AG04449 (cell line): ENCODE measurements at regions not wholly inside any gene's neighbourhood (a gene's known extent, or its start where the extent isn't known, plus 50 kb on each side); places are given as distances from the start of the nearest gene placed in this dataset.

Experiments used
- CTCF ChIA-PET: fragments of 350-600 bp; formaldehyde crosslinking; extraction: SDS; loops from one replicate; lab custom pipeline; 2021; ENCODE audit warnings: antibody characterized with exemption; lab: Yijun Ruan, JAX
- POLR2A ChIA-PET: fragments of 400-600, 350-600 bp; formaldehyde crosslinking; extraction: SDS; loops from one replicate; lab custom pipeline; 2020; ENCODE audit warnings: antibody characterized with exemption, inconsistent platforms; lab: Yijun Ruan, JAX
- DNase-seq: peaks from one replicate; pipeline ENCODE4 v3.0.0-alpha.2; 2010; ENCODE audit warnings: low read depth, low spot score
- H3K4me3 ChIP-seq: 2 replicates; pipeline ENCODE4 v1.5.1; 2011; ENCODE audit warnings: low read depth, mild to moderate bottlenecking, control low read depth, low read length
- CTCF ChIP-seq: IDR thresholded peaks from one replicate; pipeline ENCODE4 v1.5.1; 2011; ENCODE audit warnings: mild to moderate bottlenecking, moderate library complexity, low read length, control low read depth, inconsistent platforms; ENCODE audit not compliant: insufficient read depth; ENCODE audit errors: missing control alignments

GRCh38 chr13:110773480-110773879 is 60.0 kb downstream of the ING1 start:
- DNase-seq, result no peak
- CTCF ChIA-PET, result no interaction called here
- no peak for TF ChIP-seq CTCF
- POLR2A ChIA-PET, result no interaction called here
- no peak overlapping the region for H3K4me3 ChIP-seq

GRCh38 chr13:110774051-110774450 is 60.6 kb downstream of the ING1 start:
- ChIA-PET POLR2A (no interaction called here), CTCF (no interaction called here)
- no peak overlapping the region for H3K4me3 ChIP-seq
- no peak for TF ChIP-seq CTCF
- DNase-seq, result no peak

DNA sequence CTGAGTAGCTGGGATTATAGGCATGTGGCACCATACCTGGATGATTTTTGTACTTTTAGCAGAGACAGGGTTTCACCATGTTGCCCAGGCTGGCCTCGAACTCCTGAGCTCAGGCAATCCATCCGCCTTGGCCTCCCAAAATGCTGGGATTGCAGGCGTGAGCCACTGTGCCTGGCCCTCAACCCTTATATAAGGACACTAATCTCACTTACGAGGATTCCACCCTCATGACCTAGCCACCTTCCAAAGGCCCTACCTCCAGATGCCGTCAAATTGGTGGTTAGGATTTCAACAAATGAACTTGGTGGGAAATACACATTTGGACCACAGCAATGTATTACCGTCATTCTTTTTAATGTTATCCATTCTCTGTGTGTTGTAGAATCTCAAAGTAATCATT is 61.0 kb downstream of the ING1 start:
- CTCF ChIA-PET, result no interaction called here
- no peak for TF ChIP-seq CTCF
- no peak overlapping the region for H3K4me3 ChIP-seq
- DNase-seq, result no peak
- POLR2A ChIA-PET, result no interaction called here

DNA sequence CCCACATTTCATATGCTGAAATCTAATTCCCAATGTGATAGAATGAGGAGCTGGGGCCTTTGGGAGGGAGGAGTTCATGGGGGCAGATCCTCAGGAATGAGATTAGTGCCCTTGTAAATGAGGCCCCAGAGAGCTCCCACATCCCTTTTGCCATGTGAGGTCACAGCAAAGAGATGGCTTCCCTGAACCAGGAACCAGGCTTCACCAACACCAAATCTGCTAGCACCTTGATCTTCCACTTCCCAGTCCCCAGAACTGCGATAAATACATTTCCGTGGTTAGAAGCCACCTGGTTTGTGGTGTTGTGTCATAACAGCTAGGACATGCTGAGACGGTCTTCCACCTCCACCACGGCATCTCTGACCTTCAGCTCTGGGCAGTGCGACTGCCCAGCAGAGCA is 62.1 kb downstream of the ING1 start:
- no peak for TF ChIP-seq CTCF
- DNase-seq, result no peak
- POLR2A ChIA-PET, result no interaction called here
- no peak overlapping the region for H3K4me3 ChIP-seq
- CTCF ChIA-PET, result no interaction called here

- TF ChIP-seq CTCF, result no peak
- CTCF ChIA-PET, result no interaction called here
- DNase-seq, result no peak
- H3K4me3 ChIP-seq, result no peak overlapping the region
- POLR2A ChIA-PET, result no interaction called here
Measured at GRCh38 chr13:110777251-110777820, 63.8 kb downstream of the ING1 start.

DNA sequence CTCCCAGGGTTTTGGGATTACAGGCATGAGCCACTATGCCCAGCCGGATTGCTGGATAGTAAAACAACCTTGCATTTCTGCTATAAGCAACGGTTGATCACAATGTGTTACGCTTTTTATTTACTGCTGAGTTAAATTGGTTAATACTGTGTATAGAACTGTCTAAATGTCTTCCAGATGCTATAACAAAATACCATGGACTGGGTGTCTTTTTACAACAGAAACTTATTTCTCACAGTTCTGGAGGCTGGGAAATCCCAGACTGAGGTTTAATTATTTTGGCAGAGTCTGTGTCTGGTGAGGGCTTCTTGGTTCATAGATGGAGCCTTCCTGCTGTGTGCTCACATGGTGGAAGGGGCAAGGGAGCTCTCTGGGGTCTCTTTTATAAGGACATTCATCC is 65.5 kb downstream of the ING1 start:
- H3K4me3 ChIP-seq, result no peak overlapping the region
- ChIA-PET CTCF (no interaction called here), POLR2A (no interaction called here)
- DNase-seq, result no peak
- no peak for TF ChIP-seq CTCF
